Stimulated activated naive CD8-positive, alpha-beta T cell treated with anti-CD3 and anti-CD28 coated beads, Interleukin-15, Interleukin-2, amounts not matched to agents 100 U/mL and 50 U/mL, for 24 hours (primary cell): ENCODE measurements at regions not wholly inside any gene's neighbourhood (a gene's known extent, or its start where the extent isn't known, plus 50 kb on each side); places are given as distances from the start of the nearest gene placed in this dataset.

Source experiments
- ATAC-seq: fragments of 150-1000 bp; cut with Tn5 transposase; one replicate; pipeline ENCODE4 v1.10.0; 2021
- DNase-seq: peaks from one replicate; pipeline ENCODE4 v3.0.0; 2021

- DNase-seq (no peak), ATAC-seq (no peak)
Measured at GRCh38 chr1:221634606-221635005, 107.3 kb downstream of the DUSP10 start.

GRCh38 chr1:221635305-221635704, 106.6 kb downstream of the DUSP10 start:
- ATAC-seq = no peak
- DNase-seq = no peak

GRCh38 chr1:221636096-221636495, 105.8 kb downstream of the DUSP10 start:
- ATAC-seq = no peak
- DNase-seq = no peak

GRCh38 chr1:221636967-221637366, 104.9 kb downstream of the DUSP10 start:
- no peak for DNase-seq
- no peak for ATAC-seq

GRCh38 chr1:221637641-221638041, 104.2 kb downstream of the DUSP10 start:
- DNase-seq (no peak), ATAC-seq (no peak)

- no peak for DNase-seq
- ATAC-seq = no peak
Measured at GRCh38 chr1:221638595-221638994, 103.3 kb downstream of the DUSP10 start.

- ATAC-seq (no peak), DNase-seq (no peak)
Measured at GRCh38 chr1:221641811-221642210, 100.1 kb downstream of the DUSP10 start.

- ATAC-seq (no peak), DNase-seq (no peak)
Measured at GRCh38 chr1:221643404-221644144, 98.3 kb downstream of the DUSP10 start.

- no peak for ATAC-seq
Measured at GRCh38 chr1:221644145-221644448, 97.8 kb downstream of the DUSP10 start.

GRCh38 chr1:221644663-221645258, 97.1 kb downstream of the DUSP10 start:
- ATAC-seq = no peak
- DNase-seq = no peak

More at GRCh38 chr1:221644145-221644448, 97.8 kb downstream of the DUSP10 start:
- DNase-seq = no peak

GRCh38 chr1:221648201-221648600, 93.7 kb downstream of the DUSP10 start:
- ATAC-seq = no peak
- DNase-seq = no peak
